Suppressor macrophage treated with lipopolysaccharide for 1 hour (primary cell): ENCODE measurements at regions not wholly inside any gene's neighbourhood (a gene's known extent, or its start where the extent isn't known, plus 50 kb on each side); places are given as distances from the start of the nearest gene placed in this dataset.

Source experiments
- DNase-seq, 3 donors: peaks; one replicate each; pipeline ENCODE4 v3.0.0-alpha.2; 2020 to 2022

DNA sequence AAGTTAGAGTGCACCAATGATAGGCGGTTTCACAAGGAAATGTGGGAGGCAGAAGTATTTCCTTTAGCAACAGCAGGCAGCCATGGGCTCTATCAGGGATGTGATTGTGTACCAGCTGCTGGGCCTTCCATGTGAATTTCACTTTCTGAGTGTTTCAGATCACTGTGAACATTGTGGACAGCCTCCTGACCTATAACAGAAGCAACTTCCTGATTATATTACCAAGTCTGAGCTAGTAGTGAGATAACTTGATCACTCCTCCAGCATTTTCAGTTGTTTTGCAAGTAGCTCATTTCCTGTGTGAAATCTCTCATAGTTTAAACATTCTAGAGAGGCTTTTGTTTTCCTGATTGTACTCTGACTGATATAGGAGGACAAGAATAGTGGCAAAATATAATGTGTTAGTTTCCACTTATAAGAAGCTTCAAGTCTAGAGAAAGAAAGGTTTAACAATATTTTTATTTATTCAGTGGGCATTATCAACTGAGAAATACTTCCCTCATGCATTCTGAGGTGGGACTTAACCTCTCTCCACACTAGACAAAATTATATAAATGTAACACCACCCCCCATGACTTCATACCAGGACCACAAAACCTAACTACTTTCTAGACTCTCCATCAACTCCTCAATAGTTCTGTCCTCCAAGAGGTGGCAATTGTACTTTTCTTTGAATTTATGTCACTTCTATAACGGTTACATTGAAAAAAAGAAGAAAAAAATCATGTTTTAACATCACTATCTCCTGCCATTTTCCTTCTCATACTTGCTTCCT is 184.2 kb upstream of the LUZP2 start:
- no peak for DNase-seq

DNA sequence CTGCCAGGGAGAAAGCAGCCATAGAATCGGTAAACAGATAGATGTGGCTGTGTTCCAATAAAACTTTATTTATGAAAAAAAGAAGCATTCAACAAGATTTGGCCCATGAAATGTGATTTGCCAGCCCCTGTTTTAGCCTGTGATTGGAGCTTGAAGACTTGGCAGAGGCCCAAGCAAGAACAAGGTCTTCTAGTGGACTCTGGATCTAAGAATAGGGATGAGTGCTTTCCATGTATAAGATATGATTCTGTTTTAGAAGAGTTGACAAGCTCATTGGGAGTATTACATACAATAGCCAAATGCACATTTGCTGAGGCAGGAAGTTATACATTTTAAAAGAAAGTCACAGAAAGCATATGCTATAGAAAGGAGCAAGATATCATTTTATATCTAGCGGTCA is 175.6 kb upstream of the LUZP2 start:
- no peak for DNase-seq

DNA sequence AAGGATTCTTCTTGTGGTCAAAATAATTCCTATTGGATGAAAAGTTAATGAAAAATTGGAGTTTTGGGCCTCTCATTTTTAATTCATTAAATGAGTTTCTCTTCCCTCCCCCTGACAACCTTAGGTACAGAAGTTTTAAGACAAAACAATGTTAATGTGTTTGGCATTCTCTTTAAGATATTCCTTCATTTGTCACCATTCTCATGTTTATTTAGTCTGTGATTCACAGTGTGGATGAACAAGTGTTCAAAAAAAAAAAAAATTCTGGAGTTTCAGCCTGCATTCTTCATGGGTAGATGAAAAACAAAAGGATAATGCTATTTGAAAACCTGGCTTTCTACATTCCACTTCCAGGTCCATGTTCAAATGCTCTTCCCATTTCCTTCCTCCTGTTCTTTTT is 172.6 kb upstream of the LUZP2 start:
- DNase-seq, result no peak

DNA sequence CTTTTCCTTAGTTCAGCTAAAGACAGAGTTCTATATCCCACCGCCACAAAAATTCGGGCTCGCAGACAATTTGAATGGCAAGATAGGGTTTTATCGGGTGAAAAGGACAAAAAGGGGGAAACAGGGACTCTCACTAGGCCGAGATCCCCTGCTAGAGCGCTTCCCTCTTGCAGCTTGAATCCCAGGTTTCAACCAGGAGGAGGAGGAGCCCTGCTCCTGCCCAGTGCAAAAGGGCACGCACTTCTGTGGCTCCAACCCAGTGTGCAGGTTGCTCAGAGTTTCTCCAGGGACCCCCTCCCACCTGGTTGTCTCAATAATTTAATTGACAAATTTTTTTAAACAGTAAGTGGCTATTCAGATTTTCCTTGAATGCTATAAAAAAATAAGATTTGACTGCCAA is 152.6 kb upstream of the LUZP2 start:
- no peak for DNase-seq

DNA sequence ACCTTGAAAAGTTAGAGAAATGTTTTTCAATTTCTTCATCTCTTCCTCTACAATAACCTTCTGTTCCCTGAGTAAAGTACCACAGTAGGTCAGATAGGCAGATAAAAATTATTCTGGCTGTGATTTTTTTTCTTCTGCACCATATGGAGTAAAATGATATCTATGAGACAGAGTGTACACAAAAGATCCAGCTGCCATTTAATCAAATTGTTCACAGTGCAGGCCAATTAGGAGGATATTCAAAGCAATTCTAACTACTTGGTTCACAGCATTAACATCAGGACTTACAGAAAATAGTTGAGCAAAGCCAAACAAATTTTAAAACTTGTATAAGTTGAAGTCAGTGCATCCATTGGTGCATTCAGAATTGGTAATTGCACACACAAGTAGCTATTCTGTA is 147.9 kb upstream of the LUZP2 start:
- no peak for DNase-seq

DNA sequence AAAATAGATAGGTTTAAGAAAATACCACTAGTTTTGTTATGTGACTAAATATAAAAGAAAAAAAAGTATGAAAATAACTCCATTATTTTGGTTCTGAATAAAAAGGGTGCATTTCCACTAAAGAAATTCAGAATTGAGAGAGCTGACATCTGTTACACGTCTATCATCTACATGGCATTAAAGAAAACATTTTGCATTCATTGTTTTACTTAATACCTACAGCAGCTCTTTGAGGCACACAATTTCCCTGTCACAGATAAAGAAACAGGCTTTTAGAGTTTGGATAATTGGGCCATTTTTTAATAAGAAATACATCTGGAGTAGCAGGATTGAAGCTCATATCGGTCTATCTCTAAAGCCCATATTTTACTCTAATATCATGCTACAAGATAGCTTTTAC is 145.7 kb upstream of the LUZP2 start:
- DNase-seq, result no peak

DNA sequence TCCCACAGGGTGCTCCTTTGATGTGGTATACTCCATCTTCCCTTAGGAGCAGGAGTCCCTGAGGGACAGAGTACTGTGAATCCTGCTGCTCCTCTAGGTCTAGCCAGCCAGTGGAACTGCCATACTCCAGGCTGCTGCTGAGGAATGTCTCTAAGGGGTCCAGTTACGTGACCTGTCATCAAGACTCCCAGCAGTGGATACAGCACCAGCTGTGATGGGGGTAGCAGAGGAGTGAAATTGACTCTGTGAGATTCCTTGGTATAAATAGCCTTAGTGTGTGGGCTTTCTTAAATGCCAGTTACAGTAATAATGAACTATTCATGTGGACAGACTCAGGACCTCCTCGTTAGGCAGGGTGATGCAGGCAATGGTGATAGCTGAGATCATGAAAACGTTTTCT is 140.4 kb upstream of the LUZP2 start:
- DNase-seq, result no peak

DNA sequence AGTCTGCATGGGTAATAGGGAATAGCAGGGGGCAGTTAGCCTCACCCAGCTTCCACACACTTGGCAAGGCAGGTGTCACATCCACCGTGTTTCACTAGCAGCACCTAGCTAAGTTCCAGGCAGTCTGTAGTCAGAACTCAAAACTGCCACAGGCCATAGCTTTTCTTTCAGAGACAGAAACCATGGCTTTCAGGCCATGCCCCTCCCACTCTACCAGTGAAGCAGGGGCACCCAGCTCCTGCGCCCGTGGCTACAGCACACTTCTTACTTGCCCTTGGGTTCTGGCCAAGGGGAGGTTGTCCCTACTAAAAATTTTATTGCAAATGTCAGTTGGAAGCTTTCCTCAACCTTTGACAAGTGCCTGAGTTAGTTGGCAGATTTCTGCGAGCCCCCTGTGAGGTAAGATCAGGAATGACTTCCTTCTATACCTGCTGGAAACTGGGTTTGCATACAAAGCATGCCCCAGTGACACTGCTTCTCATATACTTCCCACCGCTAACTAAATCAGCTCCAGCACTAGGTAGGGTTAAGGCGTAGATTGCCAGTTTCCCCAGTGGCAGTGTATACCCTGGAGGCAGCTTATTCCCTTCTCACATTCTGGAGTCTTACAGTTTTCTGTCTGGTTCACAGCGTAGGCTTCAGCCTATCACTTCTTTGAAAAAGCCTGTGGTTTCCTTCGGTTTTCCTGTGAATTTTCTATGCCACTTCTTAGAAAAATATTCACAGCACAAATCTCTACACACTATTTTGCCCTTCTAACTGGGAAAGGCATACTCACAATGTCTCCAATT is 139.0 kb upstream of the LUZP2 start:
- no peak for DNase-seq

DNA sequence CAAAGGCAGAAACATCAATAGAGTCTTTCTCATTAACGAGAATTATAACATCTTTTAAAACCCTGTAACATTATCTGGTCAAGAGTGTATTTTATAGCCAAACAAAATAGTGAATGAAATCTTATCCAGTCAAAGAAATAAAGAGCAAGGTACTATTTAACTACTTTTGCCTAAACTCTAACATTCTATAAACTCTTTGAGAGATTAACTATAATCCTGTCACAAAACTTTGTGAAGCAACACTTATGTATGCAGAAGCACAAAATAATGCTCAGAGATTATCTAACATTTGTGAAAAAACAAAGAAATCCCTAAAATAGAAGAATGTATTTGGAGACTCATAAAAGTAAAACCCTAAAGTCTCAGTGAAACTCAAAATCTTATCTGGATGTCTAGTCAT is 124.4 kb upstream of the LUZP2 start:
- no peak for DNase-seq

DNA sequence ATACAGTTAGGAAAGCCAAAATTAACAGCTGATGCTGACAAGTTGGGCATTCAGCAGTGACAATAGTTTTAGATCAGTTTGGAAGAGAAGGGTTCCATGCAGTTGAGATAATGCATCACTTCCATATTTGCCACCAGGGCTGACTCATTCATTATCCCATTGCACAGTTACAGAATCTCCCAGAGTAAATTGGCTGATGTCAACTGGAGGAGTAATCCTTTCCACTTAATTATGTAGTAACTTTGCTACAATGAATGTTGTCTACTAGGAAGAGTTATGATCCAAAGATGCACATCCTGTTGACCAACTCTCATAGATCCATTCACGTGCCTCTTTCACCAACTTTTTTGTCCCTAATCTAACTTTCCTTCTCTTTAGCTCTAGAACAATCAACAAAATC is 123.3 kb upstream of the LUZP2 start:
- DNase-seq, result no peak

DNA sequence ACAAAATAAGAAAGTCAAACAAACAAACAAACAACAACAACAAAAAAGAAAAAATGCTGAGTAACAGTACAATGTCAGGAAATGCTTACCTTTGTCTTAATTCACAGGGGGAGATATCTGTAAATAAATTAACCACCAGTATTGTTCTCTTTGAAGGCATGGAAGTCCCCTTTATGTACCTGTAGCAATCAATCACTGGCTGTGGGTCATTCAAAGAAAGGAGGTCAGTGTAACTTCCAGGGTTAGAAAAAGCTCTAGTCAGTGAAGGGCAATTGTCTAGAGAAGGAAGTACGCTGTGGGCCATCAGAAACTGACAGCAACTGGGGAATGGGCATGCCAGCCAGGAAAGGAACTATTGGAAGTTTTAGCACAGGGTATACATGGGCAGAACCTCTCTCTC is 121.5 kb upstream of the LUZP2 start:
- no peak for DNase-seq

DNA sequence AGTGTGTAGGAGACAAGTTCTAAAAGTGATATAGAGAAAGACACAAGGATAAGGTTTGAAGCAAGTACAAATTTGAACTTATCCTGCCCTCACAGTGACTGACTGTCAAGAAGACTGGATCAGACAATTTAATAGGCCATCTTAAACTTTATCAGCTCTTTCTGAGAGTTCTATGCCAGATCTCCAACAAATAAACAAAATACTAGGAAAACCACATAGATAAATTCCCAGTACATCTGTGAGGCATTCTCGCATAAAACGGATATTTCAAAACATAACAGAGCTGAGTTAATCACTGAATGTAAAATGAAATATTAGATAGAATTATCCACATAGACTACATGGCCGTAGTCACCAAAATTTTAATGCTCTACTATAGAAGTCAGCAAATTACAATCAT is 120.9 kb upstream of the LUZP2 start:
- no peak for DNase-seq

DNA sequence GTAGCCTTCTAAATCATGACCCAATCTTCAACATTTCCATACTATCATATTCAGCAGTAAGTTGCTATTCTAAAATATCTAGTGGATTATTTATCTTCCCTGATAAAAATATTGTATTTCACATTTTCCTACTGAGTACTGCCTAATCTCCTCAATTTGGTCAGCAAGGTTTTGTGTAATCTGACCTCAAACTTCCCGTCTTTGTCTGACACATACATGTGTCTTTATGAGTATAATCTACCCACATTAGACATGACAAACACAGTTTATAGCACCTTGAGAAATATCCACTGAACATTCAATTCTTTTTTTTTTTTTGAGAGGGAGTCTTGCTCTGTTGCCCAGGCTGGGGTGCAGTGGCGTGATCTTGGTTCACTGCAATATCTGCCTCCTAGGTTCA is 113.7 kb upstream of the LUZP2 start:
- no peak for DNase-seq

DNA sequence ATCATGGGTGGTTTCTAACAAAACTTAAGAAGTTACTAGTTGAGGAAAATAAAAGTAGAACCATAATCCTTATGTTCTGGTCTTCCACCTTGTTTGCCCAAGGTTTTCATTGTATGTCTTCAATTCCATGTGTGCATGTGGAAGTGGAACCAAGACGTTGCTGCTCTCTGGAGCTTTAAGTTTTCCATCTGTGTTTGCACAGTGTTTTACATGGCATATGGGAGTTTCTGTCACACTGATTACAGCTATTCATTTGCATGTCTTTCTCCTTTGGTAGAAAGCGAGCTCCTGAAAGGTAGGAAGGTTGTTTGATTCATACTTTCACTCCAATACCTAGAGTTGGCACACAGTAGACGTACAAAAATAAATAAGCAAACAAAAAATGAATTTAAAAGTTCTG is 112.6 kb upstream of the LUZP2 start:
- no peak for DNase-seq

DNA sequence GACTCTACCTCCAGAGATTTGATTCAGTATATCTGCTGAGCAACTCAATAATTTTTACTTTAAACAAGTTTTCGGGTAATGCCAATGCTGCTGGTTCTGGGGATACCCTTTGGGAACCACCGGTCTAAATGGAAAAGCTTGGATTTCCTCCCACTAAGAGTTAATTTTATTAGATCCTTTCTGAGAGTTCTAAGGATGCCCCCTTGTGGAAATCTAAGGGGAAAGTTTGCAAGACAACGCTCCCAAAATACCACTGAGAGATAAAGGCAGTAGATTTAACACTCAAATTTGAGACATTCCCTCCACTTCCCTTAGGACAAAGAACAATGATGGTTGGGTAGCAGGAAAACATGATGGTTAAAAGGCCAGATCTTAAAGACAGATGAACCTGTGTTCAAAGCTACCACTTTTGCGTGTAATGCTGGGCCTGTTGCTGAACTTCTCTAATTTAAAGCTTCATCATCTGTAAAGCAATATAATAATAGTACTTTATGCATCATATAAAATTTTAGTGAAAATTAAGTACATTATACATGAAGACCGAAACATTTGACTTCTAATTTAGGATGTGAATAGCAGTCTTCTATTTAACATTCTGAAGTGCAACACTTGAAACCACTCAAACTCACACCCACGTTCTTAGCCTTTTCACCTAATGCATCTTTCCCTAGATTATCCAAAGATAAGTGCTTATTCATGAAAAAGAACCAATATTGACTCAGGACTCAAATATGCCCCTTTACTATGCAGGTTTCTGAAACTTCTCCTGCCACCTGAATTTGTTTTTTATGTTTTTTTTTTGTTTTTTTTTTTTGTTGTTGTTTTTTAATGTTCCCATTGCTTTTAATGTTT is 110.1 kb upstream of the LUZP2 start:
- no peak for DNase-seq

DNA sequence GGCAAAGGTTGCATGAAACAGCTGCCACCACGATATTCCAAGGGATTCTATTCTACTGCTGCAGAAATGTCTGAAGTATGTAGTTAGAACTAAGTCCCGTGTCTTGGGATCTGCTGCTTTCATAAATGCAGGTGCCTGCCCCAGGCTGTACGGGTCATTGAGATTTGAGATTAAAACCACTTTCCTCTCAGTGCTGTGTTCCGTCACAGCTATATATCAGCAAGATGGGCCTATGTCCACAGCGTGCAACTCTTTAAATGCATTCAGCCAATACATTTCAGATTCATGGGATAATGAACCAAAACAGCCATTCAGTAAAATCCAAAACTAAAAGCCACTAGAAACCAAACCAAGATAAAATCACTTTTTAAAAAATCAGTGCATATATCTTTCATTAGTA is 107.3 kb upstream of the LUZP2 start:
- no peak for DNase-seq

DNA sequence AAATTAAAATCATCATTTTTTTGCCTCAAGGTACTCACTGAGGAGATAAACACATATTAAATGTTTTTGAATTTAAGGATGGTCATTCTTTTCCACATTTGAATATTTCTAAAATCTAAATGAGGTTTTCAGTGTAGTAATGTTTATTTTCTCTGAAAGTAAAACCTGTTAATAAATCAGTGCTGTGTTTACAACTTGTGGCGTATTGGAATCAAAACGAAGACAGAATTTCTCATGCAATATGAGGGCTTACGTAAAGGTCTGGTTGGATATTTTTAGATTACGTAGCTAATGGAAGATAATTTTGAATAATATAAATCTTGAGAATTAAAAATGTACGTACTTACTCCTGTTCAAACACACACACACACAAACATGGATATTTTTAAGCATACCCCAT is 106.8 kb upstream of the LUZP2 start:
- no peak for DNase-seq

DNA sequence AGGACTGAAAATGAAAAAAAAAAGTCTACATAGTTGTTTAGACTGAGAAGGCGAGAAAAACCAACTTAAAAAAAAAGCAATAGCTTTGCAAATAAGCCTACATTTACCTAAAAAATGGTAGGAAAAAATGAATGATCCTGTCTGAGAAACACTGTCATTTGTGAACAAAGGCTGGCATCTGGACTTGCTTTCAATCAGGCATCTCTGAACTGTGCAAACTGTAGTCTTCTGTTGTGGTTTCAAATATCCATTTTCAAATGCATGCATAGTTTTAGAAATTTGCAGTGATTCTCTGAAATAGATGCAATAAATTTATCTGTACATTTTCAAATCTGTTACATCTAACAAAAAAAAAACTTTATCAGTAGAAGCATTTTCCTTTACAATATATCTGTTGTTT is 106.1 kb upstream of the LUZP2 start:
- DNase-seq, result no peak

DNA sequence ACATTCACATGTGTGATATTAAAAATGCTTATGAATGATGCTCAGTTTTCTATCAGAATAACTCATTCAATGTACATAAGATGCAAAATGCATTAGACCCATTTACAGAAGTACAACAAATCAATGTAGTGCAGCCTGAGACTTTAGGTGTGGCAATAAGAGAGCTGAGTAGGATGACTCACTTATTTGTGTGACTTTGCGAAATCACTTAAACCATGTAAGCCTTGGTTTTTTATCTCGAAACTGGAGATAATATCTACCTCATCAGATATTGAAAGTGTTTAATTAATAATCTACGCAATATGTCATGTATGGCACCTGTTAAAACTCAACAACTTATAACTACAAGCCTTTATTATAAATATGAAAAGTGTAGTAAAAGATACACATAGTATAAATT is 105.7 kb upstream of the LUZP2 start:
- peak in 1 of 3 donors; percentile 4 for DNase-seq

DNA sequence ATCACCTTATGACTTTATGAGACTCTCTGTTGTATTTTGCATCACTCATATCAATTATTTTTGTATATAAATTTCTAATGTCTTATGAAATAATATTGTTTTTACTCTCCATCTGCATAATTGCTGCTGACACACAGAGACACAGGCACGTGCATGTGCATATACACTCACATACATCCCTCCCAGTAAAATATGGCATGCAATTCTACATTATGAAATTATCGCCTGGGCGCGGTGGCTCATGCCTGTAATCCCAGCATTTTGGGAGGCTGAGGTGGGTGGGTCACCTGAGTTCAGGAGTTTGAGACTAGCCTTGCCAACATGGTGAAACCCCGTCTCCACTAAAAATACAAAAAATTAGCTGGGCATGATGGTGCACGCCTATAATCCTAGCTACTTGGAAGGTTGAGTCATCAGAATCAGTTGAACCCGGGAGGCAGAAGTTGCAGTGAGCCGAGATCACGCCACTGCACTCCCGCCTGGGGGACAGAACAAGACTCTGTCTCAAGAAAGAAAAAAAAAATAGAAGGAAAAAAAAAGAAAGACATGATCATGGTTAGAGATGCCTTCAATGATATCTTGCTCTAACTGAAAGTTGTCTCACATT is 96.7 kb upstream of the LUZP2 start:
- DNase-seq, result no peak

DNA sequence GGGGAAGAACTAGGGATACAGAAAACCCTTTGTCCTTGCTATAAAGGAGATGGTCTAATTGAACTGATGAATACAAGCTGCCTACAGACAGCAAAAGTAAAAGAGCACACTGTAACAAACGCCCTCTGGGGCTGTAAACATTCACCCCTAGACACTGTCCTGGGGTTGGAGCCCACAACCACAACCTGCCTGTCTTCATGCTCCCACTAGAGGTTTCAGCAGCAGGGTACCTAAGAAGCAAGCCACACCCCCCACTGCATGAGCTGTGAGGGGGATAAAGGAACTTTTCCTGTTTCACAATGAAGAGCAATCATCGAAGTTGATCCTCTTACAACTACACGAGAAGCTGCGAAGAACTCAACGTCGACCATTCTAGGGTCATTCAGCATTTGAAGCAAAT is 90.5 kb upstream of the LUZP2 start:
- no peak for DNase-seq

DNA sequence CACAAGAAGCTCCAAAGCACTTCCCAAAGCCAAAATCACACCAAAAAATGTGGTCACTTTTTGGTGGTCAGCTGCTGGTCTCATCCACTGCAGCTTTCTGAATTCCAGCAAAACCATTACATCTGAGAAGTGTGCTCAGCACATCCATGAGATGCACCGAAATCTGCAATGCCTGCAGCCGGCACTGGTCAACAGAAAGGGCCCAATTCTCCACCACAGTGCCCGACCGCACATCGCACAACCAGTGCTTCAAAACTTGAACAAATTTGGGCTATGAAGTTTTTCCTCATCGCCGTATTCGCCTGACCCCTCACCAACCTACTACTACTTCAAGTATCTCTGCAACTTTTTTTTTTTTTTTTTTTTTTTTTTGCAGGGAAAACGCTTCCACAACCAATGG is 89.9 kb upstream of the LUZP2 start:
- DNase-seq, result no peak

DNA sequence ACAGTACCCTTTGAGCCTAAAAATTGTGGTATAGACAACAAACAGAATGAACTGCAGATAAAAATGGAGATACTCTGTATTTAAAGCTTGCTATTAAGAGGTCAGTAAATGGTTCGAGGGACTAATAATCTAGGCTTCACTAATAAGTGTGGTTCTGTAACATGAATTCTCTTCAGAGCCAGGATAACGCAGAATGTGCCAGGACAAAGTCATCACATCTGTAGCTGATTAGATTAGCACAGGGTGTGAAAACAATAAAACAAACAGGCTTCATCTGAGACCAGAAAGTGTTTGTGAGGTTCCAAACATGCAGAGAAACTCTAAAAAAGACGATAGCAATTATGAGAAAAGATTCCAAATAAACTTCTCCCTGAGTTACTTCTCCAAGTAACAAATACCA is 89.1 kb upstream of the LUZP2 start:
- DNase-seq, result no peak
